IMR-90 (cell line): ENCODE measurements at regions not wholly inside any gene's neighbourhood (a gene's known extent, or its start where the extent isn't known, plus 50 kb on each side); places are given as distances from the start of the nearest gene placed in this dataset.

ENCODE experiments used
- ATAC-seq: fragments of 200-7000 bp; cut with Tn5 transposase; 2 replicates; pipeline ENCODE4 v1.9.1; 2020; ENCODE audit warnings: low read depth, mild to moderate bottlenecking, moderate library complexity
- BruUV-seq: library from RNA; stranded (reverse); fragments of 400-500 nt; replicated peaks from 2 replicates; lab custom pipeline; 2021; lab: Mats Ljungman, UMichigan
- CTCF ChIA-PET: fragments of 300-600 bp; formaldehyde crosslinking; extraction: SDS; loops from one replicate; lab custom pipeline; 2021; ENCODE audit warnings: antibody characterized with exemption; lab: Yijun Ruan, JAX
- POLR2A ChIA-PET: fragments of 300-600 bp; sonication (Branson Sonifier 250); formaldehyde crosslinking; loops from one replicate; lab custom pipeline; 2022; ENCODE audit warnings: antibody characterized with exemption; ENCODE audit not compliant: unreplicated experiment; lab: Charles Lee
- DNase-seq: peaks from one replicate; pipeline ENCODE4 v3.0.0; 2013
- H2AFZ ChIP-seq: replicated peaks from 2 replicates; pipeline ENCODE3; 2013; ENCODE audit warnings: low read length, mild to moderate bottlenecking; ENCODE audit not compliant: poor library complexity
- H2AK5ac ChIP-seq: 2 replicates; pipeline ENCODE4 v1.6.1; 2013; ENCODE audit warnings: low read depth, low read length, inconsistent platforms
- H2AK9ac ChIP-seq: replicated peaks from 2 replicates; pipeline ENCODE3; 2013; ENCODE audit warnings: mild to moderate bottlenecking, low read depth, low read length, moderate library complexity; ENCODE audit not compliant: poor library complexity
- H2BK120ac ChIP-seq: 2 replicates; pipeline ENCODE4 v1.6.1; 2013; ENCODE audit warnings: low read depth, low read length, inconsistent platforms
- H2BK15ac ChIP-seq: 3 replicates; pipeline ENCODE4 v1.6.1; 2013; ENCODE audit warnings: low read depth, low read length, inconsistent platforms
- H2BK20ac ChIP-seq: 2 replicates; pipeline ENCODE4 v1.6.1; 2013; ENCODE audit warnings: low read depth, mild to moderate bottlenecking, inconsistent platforms, low read length, moderate library complexity
- H2BK5ac ChIP-seq: 2 replicates; pipeline ENCODE4 v1.6.1; 2013; ENCODE audit warnings: mild to moderate bottlenecking, low read depth, low read length, inconsistent platforms; ENCODE audit not compliant: poor library complexity, severe bottlenecking
- H3K14ac ChIP-seq: replicated peaks from 2 replicates; pipeline ENCODE4 v1.6.1; 2013; ENCODE audit warnings: low read depth, low read length, inconsistent platforms
- H3K18ac ChIP-seq: 2 replicates; pipeline ENCODE4 v1.6.1; 2013; ENCODE audit warnings: low read depth, low read length, control low read depth
- H3K23ac ChIP-seq: 2 replicates; pipeline ENCODE4 v1.6.1; 2013; ENCODE audit warnings: low read depth, low read length, inconsistent platforms
- H3K27ac ChIP-seq: 2 replicates; pipeline ENCODE4 v1.5.1; 2013; ENCODE audit warnings: mild to moderate bottlenecking, control low read depth, low read length; ENCODE audit not compliant: insufficient read depth
- H3K27me3 ChIP-seq: 2 replicates; pipeline ENCODE4 v1.6.1; 2013; ENCODE audit warnings: low read length; ENCODE audit not compliant: control insufficient read depth, insufficient read depth
- H3K36me3 ChIP-seq: 2 replicates; pipeline ENCODE4 v1.6.1; 2013; ENCODE audit warnings: low read length, mixed read lengths; ENCODE audit not compliant: control insufficient read depth, insufficient read depth
- H3K4ac ChIP-seq: 2 replicates; pipeline ENCODE4 v1.6.1; 2013; ENCODE audit warnings: low read depth, low read length, inconsistent platforms
- H3K4me1 ChIP-seq: 2 replicates; pipeline ENCODE4 v1.6.1; 2013; ENCODE audit warnings: low read length, mixed read lengths; ENCODE audit not compliant: control insufficient read depth, insufficient read depth
- H3K4me2 ChIP-seq: 2 replicates; pipeline ENCODE4 v1.6.1; 2013; ENCODE audit warnings: low read depth, mild to moderate bottlenecking, control low read depth, low read length, moderate library complexity
- H3K4me3 ChIP-seq: 2 replicates; pipeline ENCODE4 v1.5.1; 2013; ENCODE audit warnings: low read depth, mild to moderate bottlenecking, control low read depth, low read length, moderate library complexity; ENCODE audit not compliant: insufficient read depth
- H3K56ac ChIP-seq: 2 replicates; pipeline ENCODE4 v1.6.1; 2013; ENCODE audit warnings: low read length, inconsistent platforms; ENCODE audit not compliant: insufficient read depth; ENCODE audit errors: extremely low read depth
- H3K79me1 ChIP-seq, 2 experiments: 2 replicates each; pipeline ENCODE4 v1.6.1; 2013; ENCODE audit warnings: low read length in 2 of 2, inconsistent platforms in 1 of 2, low read depth in 1 of 2
- H3K9ac ChIP-seq: 2 replicates; pipeline ENCODE4 v1.6.1; 2013; ENCODE audit warnings: low read depth, low read length, control low read depth
- H3K9me1 ChIP-seq: 2 replicates; pipeline ENCODE4 v1.6.1; 2013; ENCODE audit warnings: low read length, inconsistent platforms; ENCODE audit not compliant: insufficient read depth
- H3K9me3 ChIP-seq: 2 replicates; pipeline ENCODE4 v1.6.1; 2013; ENCODE audit warnings: low read length; ENCODE audit not compliant: control insufficient read depth, insufficient read depth
- H4K20me1 ChIP-seq: 2 replicates; pipeline ENCODE4 v1.6.1; 2013; ENCODE audit warnings: low read length, inconsistent platforms; ENCODE audit not compliant: insufficient read depth
- H4K5ac ChIP-seq: 2 replicates; pipeline ENCODE4 v1.6.1; 2013; ENCODE audit warnings: mild to moderate bottlenecking, low read depth, low read length, control low read depth
- H4K8ac ChIP-seq, 2 experiments: 2 replicates each; pipeline ENCODE4 v1.6.1; 2013; ENCODE audit warnings: low read depth in 2 of 2, low read length in 2 of 2, control low read depth in 1 of 2, inconsistent platforms in 1 of 2
- H4K91ac ChIP-seq: 2 replicates; pipeline ENCODE4 v1.6.1; 2013; ENCODE audit warnings: low read depth, low read length, inconsistent platforms; ENCODE audit not compliant: insufficient read depth
- BHLHE40 ChIP-seq: fragments of 150-350 bp; IDR thresholded peaks from 2 replicates; pipeline ENCODE4 v1.6.1; 2016; ENCODE audit warnings: mild to moderate bottlenecking, low read depth, low read length
- CEBPB ChIP-seq: IDR thresholded peaks from 2 replicates; pipeline ENCODE4 v1.6.1; 2012; ENCODE audit warnings: low read depth, low read length, improper control_type of control experiment
- FOS ChIP-seq: fragments of 150-350 bp; IDR thresholded peaks from 2 replicates; pipeline ENCODE4 v1.6.1; 2016; ENCODE audit warnings: low read depth, low read length
- MAFK ChIP-seq: IDR thresholded peaks from 2 replicates; pipeline ENCODE4 v1.6.1; 2012; ENCODE audit warnings: low read depth, low read length, improper control_type of control experiment
- MAZ ChIP-seq: IDR thresholded peaks from 2 replicates; pipeline ENCODE4 v1.6.1; 2012; ENCODE audit warnings: low read depth, mild to moderate bottlenecking, low read length, improper control_type of control experiment, moderate library complexity, borderline replicate concordance
- MXI1 ChIP-seq: IDR thresholded peaks from 2 replicates; pipeline ENCODE4 v1.6.1; 2012; ENCODE audit warnings: low read depth, mild to moderate bottlenecking, low read length, moderate library complexity, borderline replicate concordance
- NFE2L2 ChIP-seq: fragments of 150-350 bp; IDR thresholded peaks from 2 replicates; pipeline ENCODE4 v1.6.1; 2016; ENCODE audit warnings: low read depth, mild to moderate bottlenecking, low read length
- POLR2A ChIP-seq: IDR thresholded peaks from 2 replicates; pipeline ENCODE4 v1.6.1; 2012; ENCODE audit warnings: mild to moderate bottlenecking, low read depth, low read length
- RAD21 ChIP-seq: IDR thresholded peaks from 2 replicates; pipeline ENCODE4 v1.6.1; 2012; ENCODE audit warnings: low read length, improper control_type of control experiment
- RCOR1 ChIP-seq: IDR thresholded peaks from 2 replicates; pipeline ENCODE4 v1.6.1; 2012; ENCODE audit warnings: mild to moderate bottlenecking, low read length, improper control_type of control experiment; ENCODE audit not compliant: insufficient replicate concordance
- RFX5 ChIP-seq: IDR thresholded peaks from 2 replicates; pipeline ENCODE4 v1.8.0; 2012; ENCODE audit warnings: low read depth, mild to moderate bottlenecking, low read length, moderate library complexity
- SMC3 ChIP-seq: fragments of 150-350 bp; IDR thresholded peaks from 2 replicates; pipeline ENCODE4 v1.6.1; 2016; ENCODE audit warnings: low read depth, mild to moderate bottlenecking, antibody characterized with exemption, low read length, moderate library complexity
- WGBS, 2 experiments: methylation state at CpG; one replicate each; pipeline versions ENCODE4 v1.1.5 to v1.1.7; 2013; ENCODE audit warnings: missing lambda C conversion rate in 2 of 2; ENCODE audit not compliant: insufficient read length in 1 of 2; ENCODE audit errors: extremely low coverage in 2 of 2; 5-methylcytosine and 5-hydroxymethylcytosine counted together
- dilution Hi-C: fragments of 300-500 bp; cut with HindIII; formaldehyde crosslinking; loops from one replicate; pipeline ENCODE4 v1.14.3; 2018; ENCODE audit warnings: low sequenced_read_pairs; ENCODE audit not compliant: unreplicated experiment
- in situ Hi-C: fragments of 300-500 bp; cut with MboI; formaldehyde crosslinking; loops from 3 replicates; pipeline ENCODE4 v1.14.3; 2019; ENCODE audit warnings: low sequenced_read_pairs, inconsistent platforms, mixed read lengths
- intact Hi-C: fragments of 100-400 bp; cut with micrococcal nuclease; formaldehyde crosslinking; loops from 2 replicates; pipeline ENCODE4 v1.10.0; 2022
- TF ChIP-seq, protein P1 (sequence below): fragments of 150-350 bp; IDR thresholded peaks from 2 replicates; pipeline ENCODE4 v1.6.1; 2017; ENCODE audit warnings: mild to moderate bottlenecking, antibody characterized with exemption, low read length, low read depth
- TF ChIP-seq, protein P2 (sequence below): conservative IDR thresholded peaks from 2 replicates; pipeline ENCODE4 v1.5.1; 2012; ENCODE audit warnings: mild to moderate bottlenecking, low read depth, low read length, improper control_type of control experiment

DNA sequence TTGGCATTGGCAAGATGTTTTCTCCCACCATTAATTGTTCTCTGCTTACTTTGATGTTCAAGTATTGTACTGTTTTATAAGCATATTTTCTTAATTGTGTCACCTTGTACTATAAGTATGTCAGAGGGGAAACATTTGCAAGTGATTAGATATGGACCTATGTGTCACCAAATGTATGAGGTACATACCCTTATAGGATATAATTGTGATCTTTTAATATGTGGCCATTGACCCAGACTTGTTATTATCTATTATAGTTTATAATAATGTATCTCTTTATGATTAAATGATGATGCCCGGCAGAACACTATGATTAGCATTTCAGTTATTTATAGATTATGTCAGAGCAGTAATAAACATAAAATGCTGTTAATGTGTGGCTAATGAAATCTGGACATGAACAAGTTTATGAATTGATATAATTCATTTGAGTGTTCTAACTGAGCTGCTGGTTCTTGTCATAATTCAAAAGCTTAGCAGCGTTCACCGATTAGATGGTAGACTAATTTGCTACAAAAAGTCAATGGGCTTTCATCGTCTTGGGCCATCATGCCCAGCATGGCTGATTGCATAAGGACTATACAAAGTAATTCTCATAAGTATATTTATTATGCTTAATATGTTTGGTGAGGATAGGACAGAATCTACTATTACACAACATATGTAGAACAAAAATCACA is 480.9 kb upstream of the FANCL start:
- no peaks in the 10 kb centered on the region for H3K27me3 ChIP-seq
- CTCF ChIA-PET: interaction anchor here (0.8 kb wide), 1 partner anchor 10 kb away, joined by 3 read pairs; no protein-coding TSS in a partner anchor
- no TSS peak for BruUV-seq
- no peak overlapping the region for H2BK5ac ChIP-seq
- no CpG with 5 or more reads among the region's 4 CpGs for WGBS, 2 experiments
- no peak overlapping the region for H3K14ac ChIP-seq
- no peaks in the 10 kb centered on the region for H3K9me1 ChIP-seq
- no peak overlapping the region for H4K8ac ChIP-seq
- no peak overlapping the region for H3K4ac ChIP-seq
- no peaks in the 10 kb centered on the region for H3K4me1 ChIP-seq
- H3K23ac ChIP-seq: no peak overlapping the region
- H3K4me2 ChIP-seq: no peak overlapping the region
- no peaks in the 10 kb centered on the region for H3K36me3 ChIP-seq
- no peak for TF ChIP-seq SMC3
- TF ChIP-seq MAZ: no peak
- TF ChIP-seq, protein P1, sequence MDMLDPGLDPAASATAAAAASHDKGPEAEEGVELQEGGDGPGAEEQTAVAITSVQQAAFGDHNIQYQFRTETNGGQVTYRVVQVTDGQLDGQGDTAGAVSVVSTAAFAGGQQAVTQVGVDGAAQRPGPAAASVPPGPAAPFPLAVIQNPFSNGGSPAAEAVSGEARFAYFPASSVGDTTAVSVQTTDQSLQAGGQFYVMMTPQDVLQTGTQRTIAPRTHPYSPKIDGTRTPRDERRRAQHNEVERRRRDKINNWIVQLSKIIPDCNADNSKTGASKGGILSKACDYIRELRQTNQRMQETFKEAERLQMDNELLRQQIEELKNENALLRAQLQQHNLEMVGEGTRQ: no peak
- TF ChIP-seq, protein P2, sequence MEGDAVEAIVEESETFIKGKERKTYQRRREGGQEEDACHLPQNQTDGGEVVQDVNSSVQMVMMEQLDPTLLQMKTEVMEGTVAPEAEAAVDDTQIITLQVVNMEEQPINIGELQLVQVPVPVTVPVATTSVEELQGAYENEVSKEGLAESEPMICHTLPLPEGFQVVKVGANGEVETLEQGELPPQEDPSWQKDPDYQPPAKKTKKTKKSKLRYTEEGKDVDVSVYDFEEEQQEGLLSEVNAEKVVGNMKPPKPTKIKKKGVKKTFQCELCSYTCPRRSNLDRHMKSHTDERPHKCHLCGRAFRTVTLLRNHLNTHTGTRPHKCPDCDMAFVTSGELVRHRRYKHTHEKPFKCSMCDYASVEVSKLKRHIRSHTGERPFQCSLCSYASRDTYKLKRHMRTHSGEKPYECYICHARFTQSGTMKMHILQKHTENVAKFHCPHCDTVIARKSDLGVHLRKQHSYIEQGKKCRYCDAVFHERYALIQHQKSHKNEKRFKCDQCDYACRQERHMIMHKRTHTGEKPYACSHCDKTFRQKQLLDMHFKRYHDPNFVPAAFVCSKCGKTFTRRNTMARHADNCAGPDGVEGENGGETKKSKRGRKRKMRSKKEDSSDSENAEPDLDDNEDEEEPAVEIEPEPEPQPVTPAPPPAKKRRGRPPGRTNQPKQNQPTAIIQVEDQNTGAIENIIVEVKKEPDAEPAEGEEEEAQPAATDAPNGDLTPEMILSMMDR: no peak
- no peak for TF ChIP-seq MAFK
- TF ChIP-seq RFX5: no peak
- TF ChIP-seq CEBPB: no peak
- no peak for TF ChIP-seq POLR2A
- no peak for TF ChIP-seq RAD21
- TF ChIP-seq MXI1: no peak
- no peak for TF ChIP-seq FOS
- TF ChIP-seq RCOR1: no peak
- no peak for TF ChIP-seq NFE2L2
- no peak for TF ChIP-seq BHLHE40
- H3K27ac ChIP-seq: no peak overlapping the region
- H2BK15ac ChIP-seq: no peak overlapping the region
- H3K18ac ChIP-seq: no peak overlapping the region
- ATAC-seq (no peak), DNase-seq (no peak)
- no peak overlapping the region for H2BK120ac ChIP-seq
- no peak overlapping the region for H3K56ac ChIP-seq
- no peaks in the 10 kb centered on the region for H3K79me1 ChIP-seq
- no peak overlapping the region for H2BK20ac ChIP-seq
- in situ Hi-C loops (no loop called here), dilution Hi-C loops (no loop called here), intact Hi-C loops (no loop called here)
- POLR2A ChIA-PET: no interaction called here
- no peak overlapping the region for H4K91ac ChIP-seq
- H3K9ac ChIP-seq: no peak overlapping the region
- H3K9me3 ChIP-seq: no peaks in the 10 kb centered on the region
- no peaks in the 10 kb centered on the region for H4K20me1 ChIP-seq
- no peak overlapping the region for H4K5ac ChIP-seq
- H2AK9ac ChIP-seq: no peak overlapping the region
- no peak overlapping the region for H2AFZ ChIP-seq
- H3K4me3 ChIP-seq: no peak overlapping the region
- no peak overlapping the region for H2AK5ac ChIP-seq
